GM12891 (cell line): ENCODE measurements at regions not wholly inside any gene's neighbourhood (a gene's known extent, or its start where the extent isn't known, plus 50 kb on each side); places are given as distances from the start of the nearest gene placed in this dataset.

Experiments
- DNase-seq: peaks from one replicate; pipeline ENCODE4 v3.0.0; 2011; ENCODE audit warnings: low spot score; ENCODE audit not compliant: insufficient read length
- FAIRE-seq: peaks from 2 replicates; lab custom pipeline; 2011; peaks lifted over from hg19 to GRCh38; lab: Jason Lieb, UNC
- PAX5 ChIP-seq: IDR thresholded peaks from 2 replicates; pipeline ENCODE4 v1.6.1; 2011; ENCODE audit warnings: low read length, moderate library complexity, mild to moderate bottlenecking; ENCODE audit not compliant: insufficient read depth, severe bottlenecking
- POLR2A ChIP-seq: IDR thresholded peaks from 2 replicates; pipeline ENCODE4 v1.6.1; 2011; ENCODE audit warnings: low read depth, low read length, control low read depth
- POLR2AphosphoS5 ChIP-seq: IDR thresholded peaks from 2 replicates; pipeline ENCODE4 v1.6.1; 2011; ENCODE audit warnings: low read depth, low read length, control low read depth
- POU2F2 ChIP-seq: IDR thresholded peaks from 2 replicates; pipeline ENCODE4 v1.6.1; 2011; ENCODE audit warnings: low read depth, mild to moderate bottlenecking, control low read depth, low read length, moderate library complexity
- SPI1 ChIP-seq: IDR thresholded peaks from 2 replicates; pipeline ENCODE4 v1.6.1; 2011; ENCODE audit warnings: low read depth, low read length, control low read depth
- TAF1 ChIP-seq: IDR thresholded peaks from 2 replicates; pipeline ENCODE4 v1.6.1; 2011; ENCODE audit warnings: low read depth, low read length, control low read depth

GRCh38 chr6:6397842-6398241 is 77.4 kb upstream of the F13A1 start:
- DNase-seq (no peak), FAIRE-seq (peak; percentile 71)
- no peak for TF ChIP-seq POLR2A
- TF ChIP-seq TAF1 = no peak
- no peak for TF ChIP-seq SPI1
- no peak for TF ChIP-seq POLR2AphosphoS5
- TF ChIP-seq PAX5 = no peak
- TF ChIP-seq POU2F2 = no peak

- DNase-seq (no peak), FAIRE-seq (no peak)
- TF ChIP-seq POLR2A (no peak), POLR2AphosphoS5 (no peak), TAF1 (no peak), SPI1 (no peak), POU2F2 (no peak), PAX5 (no peak)
These were observed 79.1 kb upstream of the F13A1 start for GRCh38 chr6:6399568-6399967.

DNA sequence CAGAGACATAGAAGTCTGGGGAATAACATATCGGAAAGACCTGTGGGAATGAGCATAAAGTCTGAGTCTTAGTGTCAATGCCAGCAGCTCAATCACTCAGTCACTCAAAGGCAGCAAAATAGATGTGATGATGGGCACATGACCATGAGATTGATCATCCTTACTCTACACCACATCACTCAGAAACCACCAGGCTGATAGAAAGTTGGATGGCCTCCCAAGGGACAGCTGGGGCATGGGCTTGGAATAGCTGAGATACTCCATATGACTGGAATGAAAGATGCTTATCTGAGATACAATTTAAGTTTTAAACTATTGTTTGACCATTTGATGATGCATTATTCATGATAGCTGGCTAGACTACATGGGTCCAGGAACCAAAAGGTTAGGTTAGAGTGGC is 80.9 kb upstream of the F13A1 start:
- no peak for TF ChIP-seq POU2F2
- TF ChIP-seq PAX5 = no peak
- no peak for TF ChIP-seq SPI1
- FAIRE-seq = no peak

DNA sequence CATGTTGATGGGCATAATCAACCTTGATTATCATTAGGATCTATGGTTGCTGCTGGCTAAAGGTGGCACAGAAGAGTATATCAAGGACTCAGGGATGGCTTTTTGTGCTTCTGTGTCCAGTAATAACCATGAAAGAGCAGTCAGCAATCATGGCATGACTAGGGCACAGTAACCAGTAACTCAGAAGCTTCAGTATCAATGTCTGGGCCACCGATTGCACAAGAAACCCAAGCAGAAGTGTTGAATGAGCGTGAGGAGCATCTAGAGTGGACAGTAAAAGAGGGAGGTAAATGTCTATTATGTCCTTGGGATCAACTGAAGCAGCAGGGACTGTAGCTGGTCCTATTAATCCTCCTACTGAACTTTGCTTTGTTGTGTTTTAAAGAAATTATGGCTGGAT is 81.5 kb upstream of the F13A1 start:
- no peak for TF ChIP-seq SPI1
- TF ChIP-seq POLR2AphosphoS5 = no peak
- DNase-seq (no peak), FAIRE-seq (peak; percentile 47)

More for the DNA sequence above, 80.9 kb upstream of the F13A1 start:
- DNase-seq = no peak

DNA sequence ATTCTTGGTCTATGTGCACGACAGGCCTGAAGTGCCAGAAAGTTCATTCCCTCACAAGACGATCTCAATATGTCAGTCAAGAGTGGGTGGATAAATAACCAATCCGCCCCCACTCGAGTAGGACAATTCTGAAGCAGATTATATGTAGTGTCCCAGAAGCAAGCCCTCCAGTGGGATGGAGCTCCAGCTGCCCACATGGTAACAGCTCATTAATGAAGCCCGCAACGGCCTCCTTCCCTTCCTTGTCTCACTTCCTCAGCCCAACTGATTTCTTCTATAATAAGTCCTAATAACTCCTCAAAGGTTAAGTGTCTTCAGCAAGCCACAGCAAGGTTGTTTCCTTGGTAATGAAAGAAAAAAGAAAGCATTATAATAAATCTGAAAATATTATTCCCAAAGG is 82.1 kb upstream of the F13A1 start:
- TF ChIP-seq SPI1 (peak; percentile 46), POLR2A (no peak)
- FAIRE-seq = peak; percentile 47
- no peak for DNase-seq

DNA sequence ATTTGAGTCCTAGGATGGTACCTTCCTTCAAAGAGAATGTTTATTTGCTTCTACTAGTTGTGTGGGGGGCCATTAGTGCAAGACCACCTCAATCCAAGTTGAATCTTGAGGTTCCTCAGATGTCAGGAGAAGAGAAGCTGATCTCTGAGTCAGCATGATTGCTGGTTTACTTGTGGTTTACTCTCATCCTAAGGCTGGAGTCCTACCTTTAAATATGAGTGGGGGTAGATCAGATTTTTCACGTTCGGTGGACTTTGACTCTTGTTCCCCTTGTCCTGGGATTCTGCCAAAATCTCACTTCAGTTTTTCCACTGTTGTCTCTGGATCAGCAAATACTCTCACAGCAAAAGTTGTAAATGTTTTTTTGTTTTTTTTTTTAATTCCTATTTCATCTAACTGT is 84.6 kb upstream of the F13A1 start:
- DNase-seq (no peak), FAIRE-seq (no peak)
- TF ChIP-seq TAF1 (no peak), PAX5 (no peak), SPI1 (no peak), POLR2A (no peak), POU2F2 (no peak), POLR2AphosphoS5 (no peak)

DNA sequence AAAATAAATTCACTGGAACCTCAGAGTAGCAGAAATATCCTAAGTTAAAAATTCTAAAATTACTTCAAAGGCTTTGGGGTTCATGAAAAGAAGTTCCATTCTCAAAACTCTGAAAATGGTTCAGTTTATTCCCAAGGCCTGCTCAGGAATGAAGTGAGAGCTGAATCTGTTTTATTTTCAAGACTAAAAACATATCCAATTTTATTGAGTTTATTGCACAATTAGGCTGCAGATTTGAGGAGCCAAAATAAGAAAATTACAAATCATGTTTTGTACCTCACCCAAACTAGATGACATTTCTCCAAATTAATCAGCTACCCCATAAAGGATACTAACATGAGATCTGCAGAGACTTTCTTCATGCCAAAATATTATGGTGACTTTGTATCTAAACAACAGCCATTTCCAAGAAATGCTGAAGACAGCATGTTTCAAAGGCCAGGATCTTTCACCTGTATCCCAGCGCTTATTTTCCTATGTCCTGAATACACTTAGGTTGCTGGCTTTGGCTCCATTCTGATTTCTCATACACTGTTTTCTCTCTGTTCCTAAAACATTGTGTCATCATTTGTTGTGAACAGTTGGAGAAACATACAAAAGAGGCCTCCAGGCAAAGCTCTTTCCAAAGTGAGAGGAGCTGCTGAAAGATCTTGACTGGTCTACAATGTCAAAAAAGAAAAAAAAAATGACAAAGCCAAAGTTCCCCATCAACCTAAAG is 85.7 kb upstream of the F13A1 start:
- FAIRE-seq (no peak), DNase-seq (no peak)
- TF ChIP-seq POLR2A = no peak

DNA sequence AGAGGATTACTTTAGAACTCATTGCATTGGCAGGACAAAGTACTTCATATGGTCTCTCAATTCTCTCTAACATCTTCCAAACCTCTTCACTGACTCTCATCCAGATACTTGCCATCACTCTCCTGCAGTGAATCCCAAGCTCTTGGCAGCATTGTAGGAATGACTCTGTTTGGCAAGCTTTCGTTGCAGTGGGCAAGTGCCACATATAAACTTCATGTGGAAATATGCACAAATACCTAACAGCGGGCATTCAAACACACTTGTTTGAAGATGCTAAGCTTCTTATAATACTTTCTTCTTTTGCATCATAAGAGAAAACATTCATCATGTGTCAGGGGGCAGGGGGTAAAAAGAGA is 86.2 kb upstream of the F13A1 start:
- FAIRE-seq (no peak), DNase-seq (no peak)
- TF ChIP-seq POLR2AphosphoS5 = no peak

- DNase-seq (peak; percentile 30), FAIRE-seq (peak; percentile 100)
- TF ChIP-seq PAX5 (peak; percentile 79), POLR2A (peak; percentile 50), POU2F2 (peak; percentile 58), SPI1 (peak; percentile 71), POLR2AphosphoS5 (no peak), TAF1 (0 out of 2 replicates have a peak, but pooled peaks have one; percentile 13)
These were observed 86.7 kb upstream of the F13A1 start for GRCh38 chr6:6407071-6407741.

DNA sequence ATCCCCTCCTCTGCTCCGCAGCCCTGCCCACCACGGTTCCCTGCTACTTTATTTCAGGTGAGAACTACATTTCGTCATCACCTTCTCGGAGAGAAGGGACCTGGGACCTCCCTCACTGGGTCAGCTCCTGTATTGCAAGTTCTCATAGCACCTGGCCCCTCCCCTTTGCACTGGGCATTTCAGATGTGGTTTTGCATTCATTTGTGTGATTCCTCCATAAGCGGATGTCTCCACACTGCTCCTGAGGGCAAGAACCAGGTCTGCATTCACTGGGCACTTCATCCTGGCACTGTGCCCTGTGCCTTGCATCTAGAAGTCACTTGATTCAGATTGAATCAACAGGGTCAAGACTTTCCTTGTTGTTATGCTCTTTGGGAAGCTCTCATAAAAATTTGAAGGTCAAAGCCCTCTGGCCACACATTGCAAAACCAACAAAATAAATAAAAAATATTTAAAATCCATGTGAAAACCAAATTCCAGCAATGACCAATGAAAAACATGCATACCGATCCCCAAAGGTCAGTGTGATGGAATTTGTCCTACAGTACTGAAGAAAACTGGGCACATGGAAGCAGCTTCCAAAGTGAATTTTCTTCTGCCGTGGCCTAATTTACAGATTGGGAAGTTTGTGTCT is 89.1 kb upstream of the F13A1 start:
- DNase-seq (no peak), FAIRE-seq (no peak)
- TF ChIP-seq POU2F2 = no peak
- TF ChIP-seq POLR2AphosphoS5 = no peak
- TF ChIP-seq PAX5 = no peak
- no peak for TF ChIP-seq POLR2A
- TF ChIP-seq TAF1 = no peak
- TF ChIP-seq SPI1 = no peak

- no peak for FAIRE-seq
- TF ChIP-seq SPI1 = no peak
- no peak for TF ChIP-seq POU2F2
- no peak for TF ChIP-seq PAX5
- TF ChIP-seq POLR2AphosphoS5 = no peak
- no peak for TF ChIP-seq TAF1
- TF ChIP-seq POLR2A = no peak
These were observed 90.7 kb upstream of the F13A1 start for GRCh38 chr6:6411115-6411514.

More at GRCh38 chr6:6411115-6411514, 90.7 kb upstream of the F13A1 start:
- no peak for DNase-seq
